Adrenal gland (tissue), 9 donors: ENCODE measurements at regions not wholly inside any gene's neighbourhood (a gene's known extent, or its start where the extent isn't known, plus 50 kb on each side); places are given as distances from the start of the nearest gene placed in this dataset.
"Not testable (repeated sequence)": the region's sequence is repeated elsewhere in the genome, so short reads cannot be mapped to it uniquely, and the experiment has no call there.

Experiments used
- DNase-seq, 7 donors: peaks; one replicate each; pipeline ENCODE4 v3.0.0-alpha.2; 2019 to 2020
- H3K27ac ChIP-seq, 5 donors: fragments of 200-600 bp; sonication (generic) in 4 of 5; 1 replicate in 3 of 5; 2 replicates in 2 of 5; pipeline versions ENCODE4 v1.5.1 to v1.8.0; 2016 to 2020; ENCODE audit warnings: mild to moderate bottlenecking in 1 of 5
- H3K27me3 ChIP-seq: fragments of 200-600 bp; 2 replicates; pipeline ENCODE4 v1.8.0; 2021
- H3K36me3 ChIP-seq, 2 donors: fragments of 200-600 bp; replicated peaks in 1 of 2; 1 replicate in 1 of 2; 2 replicates in 1 of 2; pipeline versions ENCODE4 v1.5.1 to v1.8.0; 2018 to 2022
- H3K4me1 ChIP-seq, 2 donors: fragments of 200-600 bp; replicated peaks in 1 of 2; 1 replicate in 1 of 2; 2 replicates in 1 of 2; pipeline versions ENCODE4 v1.5.1 to v1.8.0; 2018 to 2021
- H3K4me3 ChIP-seq, 4 donors: fragments of 200-600 bp; sonication (generic) in 3 of 4; one replicate each; pipeline ENCODE4 v1.5.1; 2016 to 2018
- H3K9me3 ChIP-seq, 3 donors: fragments of 200-600 bp; sonication (generic) in 1 of 3; replicated peaks in 1 of 3; 1 replicate in 2 of 3; 2 replicates in 1 of 3; pipeline versions ENCODE4 v1.5.1 to v1.8.0; 2016 to 2021
- POLR2A ChIP-seq, 2 donors: fragments of 450-650 bp; IDR thresholded peaks; one replicate each; pipeline ENCODE4 v1.6.1; 2017; ENCODE audit warnings: antibody characterized with exemption in 2 of 2, mild to moderate bottlenecking in 2 of 2, moderate library complexity in 1 of 2
- WGBS, 4 donors: extraction: QIAGEN DNeasy Blood & Tissue Kit in 2 of 4; methylation state at CpG; one replicate each; pipeline versions ENCODE4 v1.1.5 to v1.1.7; 2013 to 2017; 5-methylcytosine and 5-hydroxymethylcytosine counted together
- intact Hi-C, 2 donors: fragments of 100-400 bp; cut with DNase I; formaldehyde crosslinking; loops; one replicate each; pipeline versions ENCODE4 v1.14.1 to v1.15.0; 2022 to 2023
- TF ChIP-seq, protein P1 (sequence below), 6 experiments: fragments of 450-650 bp in 4 of 6; fragments of 200-600 bp in 2 of 6; sonication (generic) in 1 of 6; IDR thresholded peaks; 1 replicate in 5 of 6; 2 replicates in 1 of 6; pipeline versions ENCODE4 v1.5.1 to v1.8.0; 2016 to 2021; ENCODE audit warnings: antibody characterized with exemption in 6 of 6, mild to moderate bottlenecking in 2 of 6, moderate library complexity in 1 of 6
- donor health status: healthy with polysubstance abuse.
- donor health status: Bipolar disorder and iron deficiency.
- donor health status: DM: yes; HTN: yes; CAD: no.
- donor health status: DM: no; HTN: no; CAD: no.
- donor health status: DM: no; HTN: no; CAD: no.

DNA sequence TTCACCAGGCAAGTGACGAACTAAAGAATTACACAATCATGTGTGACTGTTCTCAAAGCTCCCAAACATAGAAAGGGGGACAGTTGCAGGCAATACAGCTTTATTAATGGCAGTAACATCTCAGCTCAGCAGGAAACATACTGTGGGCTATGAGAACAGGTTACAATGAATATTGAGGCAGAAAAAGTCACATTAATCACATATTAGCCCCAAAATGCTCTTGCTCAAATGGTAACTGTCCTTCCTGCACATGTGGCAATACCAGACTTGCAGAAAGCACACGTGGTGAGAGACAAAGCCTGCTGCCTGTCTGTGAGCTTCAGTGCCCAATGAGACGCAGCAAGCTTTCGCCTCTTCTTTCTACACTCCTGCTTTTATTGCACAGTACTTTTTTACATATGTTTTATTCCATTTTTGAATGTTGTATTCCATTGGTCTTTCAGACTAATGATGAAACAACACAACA lies 104.9 kb upstream of the ACBD5 start:
- H3K36me3 ChIP-seq, result no peaks in the 10 kb centered on the region
- no peaks in the 10 kb centered on the region for H3K4me1 ChIP-seq
- TF ChIP-seq, protein P1, sequence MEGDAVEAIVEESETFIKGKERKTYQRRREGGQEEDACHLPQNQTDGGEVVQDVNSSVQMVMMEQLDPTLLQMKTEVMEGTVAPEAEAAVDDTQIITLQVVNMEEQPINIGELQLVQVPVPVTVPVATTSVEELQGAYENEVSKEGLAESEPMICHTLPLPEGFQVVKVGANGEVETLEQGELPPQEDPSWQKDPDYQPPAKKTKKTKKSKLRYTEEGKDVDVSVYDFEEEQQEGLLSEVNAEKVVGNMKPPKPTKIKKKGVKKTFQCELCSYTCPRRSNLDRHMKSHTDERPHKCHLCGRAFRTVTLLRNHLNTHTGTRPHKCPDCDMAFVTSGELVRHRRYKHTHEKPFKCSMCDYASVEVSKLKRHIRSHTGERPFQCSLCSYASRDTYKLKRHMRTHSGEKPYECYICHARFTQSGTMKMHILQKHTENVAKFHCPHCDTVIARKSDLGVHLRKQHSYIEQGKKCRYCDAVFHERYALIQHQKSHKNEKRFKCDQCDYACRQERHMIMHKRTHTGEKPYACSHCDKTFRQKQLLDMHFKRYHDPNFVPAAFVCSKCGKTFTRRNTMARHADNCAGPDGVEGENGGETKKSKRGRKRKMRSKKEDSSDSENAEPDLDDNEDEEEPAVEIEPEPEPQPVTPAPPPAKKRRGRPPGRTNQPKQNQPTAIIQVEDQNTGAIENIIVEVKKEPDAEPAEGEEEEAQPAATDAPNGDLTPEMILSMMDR (IDR thresholded peaks at IDR 0.05), result no peak
- no peak for TF ChIP-seq POLR2A (IDR thresholded peaks at IDR 0.05)
- no peak overlapping the region for H3K4me3 ChIP-seq
- H3K9me3 ChIP-seq, result no peaks in the 10 kb centered on the region
- 50 to 56% (median 54%) methylated on average over 4 of the region's 4 CpGs for WGBS, 4 donors
- no peak for DNase-seq
- peaks cover 6% of the 10 kb centered on the region for H3K27me3 ChIP-seq
- no peak overlapping the region for H3K27ac ChIP-seq
- intact Hi-C loops, result no loop called here

DNA sequence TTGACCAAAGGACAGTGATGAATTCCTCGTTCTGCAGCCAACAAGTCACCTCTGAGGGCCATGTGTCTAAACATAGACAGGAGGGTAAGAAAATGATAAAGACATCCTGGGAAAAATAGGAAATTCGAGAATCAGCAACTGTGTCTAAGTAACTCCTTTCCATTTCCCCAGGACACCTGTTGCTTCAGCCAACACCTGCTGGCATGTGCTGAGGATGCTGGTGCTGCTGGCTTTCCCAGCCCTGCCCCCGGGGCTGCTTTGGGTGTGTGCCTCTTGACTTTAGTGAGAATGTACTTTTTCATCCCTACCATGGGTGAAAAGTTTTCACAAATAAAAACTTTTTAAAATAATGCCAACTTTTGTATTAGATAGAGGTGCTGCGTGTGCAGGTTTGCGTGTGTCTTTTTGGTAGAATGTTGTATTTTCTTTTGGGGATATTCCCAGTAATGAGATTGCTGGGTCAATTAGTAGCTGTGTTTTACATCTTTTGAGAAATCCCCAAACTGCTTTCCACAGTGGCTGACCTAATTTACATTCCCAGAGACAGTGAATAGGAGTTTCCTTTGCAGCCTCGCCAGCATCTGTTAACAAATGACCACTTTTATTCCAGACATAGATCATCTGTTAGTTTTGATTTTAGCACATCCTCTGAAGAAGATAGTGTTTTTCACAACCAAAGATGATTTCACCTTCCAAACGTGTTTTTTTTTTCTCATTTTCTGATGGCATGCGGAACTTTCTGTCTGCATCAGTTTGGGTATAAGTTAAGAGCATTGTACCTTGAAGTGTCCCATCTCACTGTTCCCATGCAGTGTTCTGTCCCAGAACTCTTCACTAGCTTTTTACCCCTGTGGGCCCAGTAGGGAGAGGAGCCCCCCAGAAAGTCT lies 104.2 kb upstream of the ACBD5 start:
- TF ChIP-seq POLR2A (IDR thresholded peaks at IDR 0.05), result no peak
- TF ChIP-seq, protein P1 (IDR thresholded peaks at IDR 0.05), result no peak
- no peak overlapping the region for H3K4me3 ChIP-seq
- DNase-seq, result no peak
- WGBS, 4 donors, result 56 to 65% (median 60%) methylated on average over 8 of the region's 8 CpGs
- peaks cover 6% of the 10 kb centered on the region for H3K27me3 ChIP-seq
- no peak overlapping the region for H3K27ac ChIP-seq
- H3K36me3 ChIP-seq, result no peaks in the 10 kb centered on the region
- intact Hi-C loops, result no loop called here
- H3K4me1 ChIP-seq, result no peaks in the 10 kb centered on the region
- H3K9me3 ChIP-seq, result no peaks in the 10 kb centered on the region

DNA sequence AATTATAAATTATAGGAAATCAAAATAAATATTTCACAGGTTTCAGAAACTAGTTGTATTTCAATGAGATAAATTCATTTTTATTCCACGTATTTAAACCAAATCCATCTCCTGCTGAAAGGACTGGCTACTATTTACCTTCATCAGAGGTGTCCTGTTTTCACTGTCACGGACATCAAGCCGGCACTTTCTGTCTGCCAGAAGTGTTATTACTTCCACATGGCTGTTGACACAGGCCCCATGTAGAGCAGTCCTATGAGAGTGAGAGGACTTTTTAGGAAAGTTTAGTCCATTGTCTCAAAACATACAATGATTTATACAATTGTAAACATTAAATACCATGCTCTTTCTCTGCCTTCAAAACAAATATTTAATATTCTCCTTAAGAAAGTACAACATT lies 100.4 kb upstream of the ACBD5 start:
- H3K4me3 ChIP-seq, result no peak overlapping the region
- no peaks in the 10 kb centered on the region for H3K36me3 ChIP-seq
- no peak for DNase-seq
- 58 to 78% (median 72%) methylated on average over 3 of the region's 3 CpGs for WGBS, 4 donors
- no peak for TF ChIP-seq POLR2A (IDR thresholded peaks at IDR 0.05)
- TF ChIP-seq, protein P1 (IDR thresholded peaks at IDR 0.05), result no peak
- H3K27ac ChIP-seq, result no peak overlapping the region
- H3K27me3 ChIP-seq, result peaks cover 6% of the 10 kb centered on the region
- H3K4me1 ChIP-seq, result no peaks in the 10 kb centered on the region
- H3K9me3 ChIP-seq, result no peaks in the 10 kb centered on the region
- intact Hi-C loops, result no loop called here

DNA sequence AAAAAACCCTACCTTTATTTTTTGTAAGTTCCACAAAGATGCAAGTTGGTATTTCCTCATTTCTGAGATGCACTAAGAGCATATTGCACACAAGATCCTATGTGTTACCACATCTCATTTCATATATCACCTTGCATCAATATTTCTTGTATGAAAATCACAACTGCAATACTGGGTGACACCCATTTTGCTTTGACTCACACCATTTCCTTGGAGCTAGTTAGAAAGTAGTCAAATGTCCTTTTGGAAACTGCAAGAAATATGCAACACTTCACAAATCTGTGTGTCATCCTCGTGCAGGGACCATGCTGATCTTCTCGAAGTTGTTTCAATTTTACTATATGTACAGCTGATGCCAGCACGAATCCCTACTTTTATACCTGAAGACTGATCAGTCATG lies 94.6 kb upstream of the ACBD5 start:
- WGBS, 4 donors, result 51 to 81% (median 74%) methylated on average over 3 of the region's 3 CpGs
- H3K9me3 ChIP-seq, H3K27ac ChIP-seq, H3K4me3 ChIP-seq, H3K4me1 ChIP-seq, H3K27me3 ChIP-seq, DNase-seq, H3K36me3 ChIP-seq, intact Hi-C loops: not testable (repeated sequence)

DNA sequence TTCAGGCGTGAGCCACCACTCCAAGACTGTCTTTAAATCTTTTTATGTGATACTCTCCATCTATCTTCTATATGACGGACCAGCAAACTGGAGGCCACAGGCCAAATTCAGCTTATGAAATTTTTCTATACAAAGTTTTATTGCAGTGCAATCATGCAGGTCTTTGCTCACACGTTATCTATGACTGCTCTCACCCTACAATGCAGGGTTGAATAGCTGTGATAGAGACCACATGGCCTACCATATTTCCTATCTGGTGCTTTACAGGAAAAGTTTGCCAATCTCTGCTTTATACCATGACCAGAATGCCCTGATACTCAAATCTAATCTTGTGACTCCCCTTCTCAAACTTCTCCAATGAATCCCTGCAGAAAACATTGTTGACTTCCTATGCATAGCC lies 89.5 kb upstream of the ACBD5 start:
- no peaks in the 10 kb centered on the region for H3K36me3 ChIP-seq
- WGBS, 4 donors, result 84 to 91% (median 88%) methylated on average over 3 of the region's 3 CpGs
- H3K27me3 ChIP-seq, result peaks cover 3% of the 10 kb centered on the region
- H3K27ac ChIP-seq, result no peak overlapping the region
- H3K4me3 ChIP-seq, result no peak overlapping the region
- no peaks in the 10 kb centered on the region for H3K9me3 ChIP-seq
- DNase-seq, result no peak
- TF ChIP-seq, protein P1 (IDR thresholded peaks at IDR 0.05), result no peak
- intact Hi-C loops, result no loop called here
- no peaks in the 10 kb centered on the region for H3K4me1 ChIP-seq
